ENCODE measurements at regions not wholly inside any gene's neighbourhood (a gene's known extent, or its start where the extent isn't known, plus 50 kb on each side); places are given as distances from the start of the nearest gene placed in this dataset.

GRCh38 chr22:47784367-47784983 is 1022.0 kb downstream of the TBC1D22A start:
- TF ChIP-seq ARNTL (CRISPR knock-in tag; IDR thresholded peaks at IDR 0.05; ENCODE audit: borderline replicate concordance, low read depth), result no peak
- no peak for TF ChIP-seq PATZ1 (CRISPR knock-in tag; IDR thresholded peaks at IDR 0.05; ENCODE audit: borderline replicate concordance)
- TF ChIP-seq BACH2 (CRISPR knock-in tag; IDR thresholded peaks at IDR 0.05; ENCODE audit: borderline replicate concordance), result no peak
- TF ChIP-seq GLIS3 (CRISPR knock-in tag; IDR thresholded peaks at IDR 0.05), result no peak
- TF ChIP-seq CREB5 (CRISPR knock-in tag; IDR thresholded peaks at IDR 0.05; ENCODE audit: low read depth), result no peak
- TF ChIP-seq POU6F1 (CRISPR knock-in tag; IDR thresholded peaks at IDR 0.05; ENCODE audit: borderline replicate concordance, low read depth), result no peak
- no peak for TF ChIP-seq RARB (CRISPR knock-in tag; IDR thresholded peaks at IDR 0.05)
- no peak for TF ChIP-seq ZNF565 (CRISPR knock-in tag; conservative IDR thresholded peaks at IDR 0.05; ENCODE audit: low read depth)
- no peak for ATAC-seq

GRCh38 chr22:47783433-47784366 is 1021.2 kb downstream of the TBC1D22A start:
- no peak for TF ChIP-seq ZC3H10 (CRISPR knock-in tag; IDR thresholded peaks at IDR 0.05)
- TF ChIP-seq CSRNP3 (CRISPR knock-in tag; IDR thresholded peaks at IDR 0.05), result no peak
- TF ChIP-seq TSHZ2 (CRISPR knock-in tag; IDR thresholded peaks at IDR 0.05), result no peak
- TF ChIP-seq GLIS3 (CRISPR knock-in tag; IDR thresholded peaks at IDR 0.05), result no peak
- TF ChIP-seq SNAI2 (CRISPR knock-in tag; IDR thresholded peaks at IDR 0.05), result no peak
- TF ChIP-seq ZNF8 (CRISPR knock-in tag; IDR thresholded peaks at IDR 0.05), result no peak
- no peak for TF ChIP-seq ZFP30 (CRISPR knock-in tag; IDR thresholded peaks at IDR 0.05)
- no peak for ATAC-seq

- no peak for ATAC-seq
- TF ChIP-seq TOX (CRISPR knock-in tag; IDR thresholded peaks at IDR 0.05; ENCODE audit: borderline replicate concordance) (no peak), CREB5 (CRISPR knock-in tag; IDR thresholded peaks at IDR 0.05; ENCODE audit: low read depth) (no peak), SNAI2 (CRISPR knock-in tag; IDR thresholded peaks at IDR 0.05) (no peak), RARB (CRISPR knock-in tag; IDR thresholded peaks at IDR 0.05) (no peak), ZNF8 (CRISPR knock-in tag; IDR thresholded peaks at IDR 0.05) (no peak), ESRRG (CRISPR knock-in tag; IDR thresholded peaks at IDR 0.05) (no peak), ZFP30 (CRISPR knock-in tag; IDR thresholded peaks at IDR 0.05) (no peak), TSHZ2 (CRISPR knock-in tag; IDR thresholded peaks at IDR 0.05) (no peak), ISL1 (CRISPR knock-in tag; IDR thresholded peaks at IDR 0.05) (no peak), CSRNP3 (CRISPR knock-in tag; IDR thresholded peaks at IDR 0.05) (no peak), ZNF70 (CRISPR knock-in tag; IDR thresholded peaks at IDR 0.05) (no peak), ZFP3 (CRISPR knock-in tag; IDR thresholded peaks at IDR 0.05) (no peak)
Observed at GRCh38 chr22:47782328-47783075, 1020.1 kb downstream of the TBC1D22A start.

All from SK-N-SH treated with all-trans-retinoic acid at 6 μM for 48 hours (cell line).